Chondrocyte (in vitro differentiated cells): ENCODE measurements at regions not wholly inside any gene's neighbourhood (a gene's known extent, or its start where the extent isn't known, plus 50 kb on each side); places are given as distances from the start of the nearest gene placed in this dataset.

Source experiments
- DNase-seq: peaks from one replicate; pipeline ENCODE4 v3.0.0; 2021; ENCODE audit warnings: mixed read lengths, low spot score
- H3K27ac Mint-ChIP-seq: one replicate; pipeline ENCODE4 v1.8.0; 2021; ENCODE audit warnings: mild to moderate bottlenecking, moderate library complexity, mixed read lengths; ENCODE audit not compliant: unreplicated experiment
- H3K27me3 Mint-ChIP-seq: 2 replicates; pipeline ENCODE4 v1.8.0; 2021; ENCODE audit warnings: low read depth, mixed read lengths
- H3K36me3 Mint-ChIP-seq: 2 replicates; pipeline ENCODE4 v1.8.0; 2021; ENCODE audit warnings: low read depth, mixed read lengths
- H3K4me1 Mint-ChIP-seq: 2 replicates; pipeline ENCODE4 v1.8.0; 2021; ENCODE audit warnings: low read depth, mild to moderate bottlenecking, mixed read lengths
- H3K4me3 Mint-ChIP-seq: one replicate; pipeline ENCODE4 v1.8.0; 2021; ENCODE audit warnings: mild to moderate bottlenecking, moderate library complexity, mixed read lengths; ENCODE audit not compliant: unreplicated experiment
- H3K9me3 Mint-ChIP-seq: 2 replicates; pipeline ENCODE4 v1.8.0; 2021; ENCODE audit warnings: low read depth, mixed read lengths
- TF ChIP-seq, protein P1 (sequence below): fragments of 200-600 bp; sonication (generic); IDR thresholded peaks from 2 replicates; pipeline ENCODE4 v1.5.0; 2021; ENCODE audit warnings: antibody characterized with exemption, mild to moderate bottlenecking, moderate library complexity

DNA sequence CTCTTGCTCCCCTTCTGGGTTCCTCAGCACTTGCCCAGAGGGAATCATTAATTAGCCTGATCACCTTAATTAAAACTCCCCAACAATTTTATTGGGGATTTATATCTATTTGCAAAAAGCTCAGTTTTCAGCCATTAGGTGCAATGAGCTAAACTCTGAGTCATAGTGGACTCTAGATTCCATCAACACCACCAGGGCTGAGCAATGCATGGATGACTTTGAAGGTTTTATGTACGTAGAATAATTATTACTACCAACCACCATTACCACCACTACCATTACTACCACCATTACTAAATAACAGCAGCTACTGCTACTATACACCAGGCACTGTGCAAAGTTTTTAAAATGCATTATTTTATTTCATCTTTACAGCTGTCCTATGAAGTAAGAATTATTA is 81.2 kb downstream of the ZNF621 start:
- Mint-ChIP-seq H3K9me3 (peaks cover 4% of the 10 kb centered on the region), H3K4me3 (no peak overlapping the region)
- DNase-seq: no peak

DNA sequence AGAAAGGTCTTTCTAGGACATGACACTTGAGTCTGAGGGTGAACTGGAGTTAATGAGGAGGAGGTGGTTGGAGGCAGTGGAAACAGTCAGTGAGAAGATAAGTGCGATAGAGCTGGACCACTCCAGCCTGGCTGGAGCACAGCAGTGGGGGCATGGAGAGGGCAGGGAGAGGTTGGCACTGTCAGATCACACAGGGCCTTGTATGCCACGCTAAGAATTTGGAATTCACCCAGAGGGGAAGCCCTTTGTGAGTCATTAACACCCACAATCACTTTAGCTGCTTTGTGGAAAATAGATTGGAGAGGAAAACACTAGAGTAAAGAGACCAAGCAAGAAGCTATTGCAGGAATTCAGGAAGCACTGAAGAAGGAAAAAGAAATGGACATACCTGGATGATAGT is 83.3 kb downstream of the ZNF621 start:
- H3K27ac Mint-ChIP-seq: no peak overlapping the region
- peaks cover 11% of the 10 kb centered on the region for H3K27me3 Mint-ChIP-seq
- DNase-seq: no peak
- no peak overlapping the region for H3K4me3 Mint-ChIP-seq
- H3K9me3 Mint-ChIP-seq: no peaks in the 10 kb centered on the region
- H3K4me1 Mint-ChIP-seq: peaks cover 11% of the 10 kb centered on the region
- peaks cover 1% of the 10 kb centered on the region for H3K36me3 Mint-ChIP-seq
- TF ChIP-seq, protein P1, sequence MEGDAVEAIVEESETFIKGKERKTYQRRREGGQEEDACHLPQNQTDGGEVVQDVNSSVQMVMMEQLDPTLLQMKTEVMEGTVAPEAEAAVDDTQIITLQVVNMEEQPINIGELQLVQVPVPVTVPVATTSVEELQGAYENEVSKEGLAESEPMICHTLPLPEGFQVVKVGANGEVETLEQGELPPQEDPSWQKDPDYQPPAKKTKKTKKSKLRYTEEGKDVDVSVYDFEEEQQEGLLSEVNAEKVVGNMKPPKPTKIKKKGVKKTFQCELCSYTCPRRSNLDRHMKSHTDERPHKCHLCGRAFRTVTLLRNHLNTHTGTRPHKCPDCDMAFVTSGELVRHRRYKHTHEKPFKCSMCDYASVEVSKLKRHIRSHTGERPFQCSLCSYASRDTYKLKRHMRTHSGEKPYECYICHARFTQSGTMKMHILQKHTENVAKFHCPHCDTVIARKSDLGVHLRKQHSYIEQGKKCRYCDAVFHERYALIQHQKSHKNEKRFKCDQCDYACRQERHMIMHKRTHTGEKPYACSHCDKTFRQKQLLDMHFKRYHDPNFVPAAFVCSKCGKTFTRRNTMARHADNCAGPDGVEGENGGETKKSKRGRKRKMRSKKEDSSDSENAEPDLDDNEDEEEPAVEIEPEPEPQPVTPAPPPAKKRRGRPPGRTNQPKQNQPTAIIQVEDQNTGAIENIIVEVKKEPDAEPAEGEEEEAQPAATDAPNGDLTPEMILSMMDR: no peak

More for the DNA sequence above, 81.2 kb downstream of the ZNF621 start:
- Mint-ChIP-seq H3K27ac (no peak overlapping the region), H3K36me3 (peaks cover 2% of the 10 kb centered on the region), H3K27me3 (peaks cover 7% of the 10 kb centered on the region), H3K4me1 (peaks cover 11% of the 10 kb centered on the region)
- TF ChIP-seq, protein P1: no peak

DNA sequence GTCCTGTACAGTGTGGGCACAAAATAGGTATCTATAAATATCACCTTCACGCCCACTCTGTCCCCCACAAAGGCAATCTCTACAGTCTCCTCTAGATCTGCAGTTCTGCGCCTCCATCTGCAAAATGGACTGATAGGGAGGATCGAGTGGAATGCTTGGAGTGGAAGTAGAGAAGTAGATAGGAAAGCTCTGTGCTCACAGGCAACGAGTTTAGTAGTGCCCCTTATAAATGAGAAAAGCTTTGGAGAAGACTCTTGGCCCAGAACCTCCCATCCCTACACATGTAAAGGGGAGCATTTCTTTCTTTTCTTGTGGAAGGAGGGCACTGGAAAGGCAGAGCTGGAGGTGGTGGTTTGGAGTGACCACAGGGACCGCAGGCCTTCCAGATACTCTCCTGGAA is 88.5 kb downstream of the ZNF621 start:
- peaks cover 17% of the 10 kb centered on the region for H3K4me1 Mint-ChIP-seq
- no peak overlapping the region for H3K27ac Mint-ChIP-seq
- peaks cover 30% of the 10 kb centered on the region for H3K27me3 Mint-ChIP-seq
- DNase-seq: no peak
- H3K4me3 Mint-ChIP-seq: no peak overlapping the region
- H3K9me3 Mint-ChIP-seq: no peaks in the 10 kb centered on the region
- TF ChIP-seq, protein P1: no peak
- peaks cover 1% of the 10 kb centered on the region for H3K36me3 Mint-ChIP-seq

DNA sequence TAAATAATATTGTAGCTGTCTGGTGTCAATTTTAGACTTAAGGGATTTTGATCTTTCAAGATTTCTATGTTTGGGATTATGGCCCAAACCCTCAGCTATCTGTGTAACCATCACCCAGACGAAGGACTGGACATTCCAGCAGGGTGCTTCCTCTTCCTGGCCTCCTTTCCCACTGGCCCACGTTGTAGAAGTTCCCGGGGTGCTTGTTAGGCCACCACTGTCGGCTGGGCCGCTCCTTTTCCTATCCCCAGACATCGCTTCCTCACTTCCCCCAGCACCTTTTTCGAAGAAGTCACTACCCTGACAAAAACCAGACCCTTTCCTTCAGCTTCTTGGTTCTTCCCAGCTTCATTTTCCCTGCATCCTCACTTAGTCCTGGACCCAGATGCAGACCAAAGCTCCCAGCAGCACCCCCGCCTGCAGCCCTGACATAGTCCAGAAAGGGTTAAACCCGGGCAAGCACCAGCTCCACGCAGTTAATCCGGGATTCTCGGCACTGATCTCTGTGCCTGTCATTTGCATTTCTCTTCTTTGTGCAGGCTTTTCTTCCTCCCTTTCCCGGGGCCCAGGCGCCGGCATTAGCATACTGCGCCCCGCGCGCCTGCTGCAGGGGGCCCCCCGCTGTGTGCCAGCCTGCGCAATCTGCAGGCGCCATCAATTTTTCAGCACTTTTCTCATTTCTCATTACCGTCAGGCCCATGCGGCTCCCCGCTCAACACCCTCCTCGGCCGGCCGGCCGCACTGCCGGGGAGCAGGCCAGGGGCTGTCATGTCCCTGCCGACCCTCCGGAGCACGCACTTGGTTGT is 90.6 kb downstream of the ZNF621 start:
- peaks cover 11% of the 10 kb centered on the region for H3K4me1 Mint-ChIP-seq
- TF ChIP-seq, protein P1: no peak
- H3K36me3 Mint-ChIP-seq: peaks cover 1% of the 10 kb centered on the region
- no peak for DNase-seq
- H3K27me3 Mint-ChIP-seq: peaks cover 34% of the 10 kb centered on the region
- H3K27ac Mint-ChIP-seq: no peak overlapping the region
- peak overlapping the region; percentile 70 for H3K4me3 Mint-ChIP-seq
- H3K9me3 Mint-ChIP-seq: no peaks in the 10 kb centered on the region

DNA sequence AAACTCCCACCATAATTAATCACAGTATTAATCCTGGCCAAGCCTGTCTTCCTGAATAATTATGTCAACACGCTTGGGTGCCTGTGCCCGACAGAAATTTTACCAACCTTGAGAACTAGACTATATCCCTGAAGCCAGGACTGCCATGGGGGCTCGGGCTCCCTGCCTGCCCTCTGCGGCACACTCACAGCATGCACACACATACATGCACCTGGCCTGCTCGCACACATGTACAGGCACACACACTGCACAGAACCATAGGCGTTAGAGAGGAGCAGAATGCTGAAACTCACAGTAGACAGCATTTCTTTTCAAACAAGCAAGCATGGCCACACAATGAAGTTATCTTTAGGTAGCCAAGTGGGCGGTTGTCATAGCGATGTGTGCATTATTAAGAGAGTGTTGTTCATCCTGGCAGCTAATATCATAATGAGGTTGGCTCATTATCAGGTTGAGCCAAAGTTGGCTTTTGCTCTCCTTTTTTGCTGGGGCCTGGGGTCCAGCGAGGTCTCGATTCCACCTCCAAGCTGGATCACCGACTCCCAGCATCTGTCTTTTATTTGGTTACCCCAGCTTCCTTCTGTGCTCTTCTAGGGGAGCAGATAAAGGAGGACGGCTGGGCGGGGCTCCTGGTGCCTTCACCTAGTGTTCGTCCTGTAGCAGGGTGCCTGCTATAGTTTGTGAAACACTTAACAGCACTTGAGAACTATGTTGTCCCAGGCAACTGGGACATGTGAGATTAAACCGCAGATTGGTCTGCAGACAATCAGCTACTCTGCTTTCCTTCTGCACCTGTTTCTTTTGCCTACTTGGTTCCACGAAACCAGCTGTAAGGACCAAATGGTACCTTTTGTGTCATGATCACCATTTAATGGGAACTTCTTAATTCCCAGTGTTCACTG is 91.4 kb downstream of the ZNF621 start:
- Mint-ChIP-seq H3K27ac (no peak overlapping the region), H3K4me1 (peaks cover 11% of the 10 kb centered on the region), H3K4me3 (peak overlapping the region; percentile 70), H3K36me3 (peaks cover 1% of the 10 kb centered on the region), H3K27me3 (peaks cover 34% of the 10 kb centered on the region), H3K9me3 (no peaks in the 10 kb centered on the region)
- no peak for DNase-seq
- TF ChIP-seq, protein P1: no peak
